BJ (cell line): ENCODE measurements at regions not wholly inside any gene's neighbourhood (a gene's known extent, or its start where the extent isn't known, plus 50 kb on each side); places are given as distances from the start of the nearest gene placed in this dataset.
"Not testable (repeated sequence)": the region's sequence is repeated elsewhere in the genome, so short reads cannot be mapped to it uniquely, and the experiment has no call there.

Experiments
- CTCF ChIA-PET: fragments of 350-600 bp; formaldehyde crosslinking; extraction: SDS; loops from one replicate; lab custom pipeline; 2021; ENCODE audit warnings: antibody characterized with exemption, inconsistent platforms; lab: Yijun Ruan, JAX
- POLR2A ChIA-PET: fragments of 300-600 bp; sonication (Branson Sonifier 250); formaldehyde crosslinking; extraction: SDS; loops from one replicate; lab custom pipeline; 2021; ENCODE audit warnings: antibody characterized with exemption; lab: Charles Lee
- DNase-seq: peaks from one replicate; pipeline ENCODE4 v3.0.0-alpha.2; 2011; ENCODE audit warnings: low read depth
- H3K27me3 ChIP-seq: 2 replicates; pipeline ENCODE4 v1.6.0; 2011; ENCODE audit warnings: low read length; ENCODE audit not compliant: control insufficient read depth, insufficient read depth
- H3K36me3 ChIP-seq: 2 replicates; pipeline ENCODE4 v1.5.1; 2011; ENCODE audit warnings: low read length; ENCODE audit not compliant: control insufficient read depth, insufficient read depth
- H3K4me3 ChIP-seq: 2 replicates; pipeline ENCODE4 v1.5.1; 2011; ENCODE audit warnings: low read depth, mild to moderate bottlenecking, control low read depth, low read length
- TF ChIP-seq, protein P1 (sequence below): IDR thresholded peaks from 2 replicates; pipeline ENCODE4 v1.5.1; 2011; ENCODE audit warnings: low read depth, mild to moderate bottlenecking, control low read depth, inconsistent platforms, low read length, moderate library complexity; ENCODE audit not compliant: insufficient read depth

DNA sequence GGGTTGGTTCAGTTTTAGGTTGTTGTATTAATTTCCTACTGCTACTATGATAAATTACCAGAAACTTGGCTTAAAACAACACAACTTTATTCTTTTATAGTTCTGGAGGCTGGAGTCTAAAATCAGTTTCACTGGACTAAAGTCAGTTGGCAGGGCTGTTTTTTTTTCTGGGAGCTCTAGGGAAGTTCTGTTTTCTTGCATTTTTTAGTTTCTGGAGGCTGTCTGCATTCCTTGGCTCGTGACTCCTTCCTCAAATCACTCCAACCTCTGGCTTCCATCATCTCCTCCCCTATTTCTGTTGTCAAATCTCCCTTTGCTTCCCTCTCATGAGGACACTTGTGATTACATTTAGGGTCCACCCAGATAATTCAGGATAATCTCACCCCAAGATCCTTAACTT is 51.3 kb upstream of the SUB1 start:
- no peak overlapping the region for H3K4me3 ChIP-seq
- ChIA-PET CTCF (interaction anchor here (0.6 kb wide), 1 partner anchor 252 kb away, joined by 3 read pairs; no protein-coding TSS in a partner anchor), POLR2A (no interaction called here)
- TF ChIP-seq, protein P1, sequence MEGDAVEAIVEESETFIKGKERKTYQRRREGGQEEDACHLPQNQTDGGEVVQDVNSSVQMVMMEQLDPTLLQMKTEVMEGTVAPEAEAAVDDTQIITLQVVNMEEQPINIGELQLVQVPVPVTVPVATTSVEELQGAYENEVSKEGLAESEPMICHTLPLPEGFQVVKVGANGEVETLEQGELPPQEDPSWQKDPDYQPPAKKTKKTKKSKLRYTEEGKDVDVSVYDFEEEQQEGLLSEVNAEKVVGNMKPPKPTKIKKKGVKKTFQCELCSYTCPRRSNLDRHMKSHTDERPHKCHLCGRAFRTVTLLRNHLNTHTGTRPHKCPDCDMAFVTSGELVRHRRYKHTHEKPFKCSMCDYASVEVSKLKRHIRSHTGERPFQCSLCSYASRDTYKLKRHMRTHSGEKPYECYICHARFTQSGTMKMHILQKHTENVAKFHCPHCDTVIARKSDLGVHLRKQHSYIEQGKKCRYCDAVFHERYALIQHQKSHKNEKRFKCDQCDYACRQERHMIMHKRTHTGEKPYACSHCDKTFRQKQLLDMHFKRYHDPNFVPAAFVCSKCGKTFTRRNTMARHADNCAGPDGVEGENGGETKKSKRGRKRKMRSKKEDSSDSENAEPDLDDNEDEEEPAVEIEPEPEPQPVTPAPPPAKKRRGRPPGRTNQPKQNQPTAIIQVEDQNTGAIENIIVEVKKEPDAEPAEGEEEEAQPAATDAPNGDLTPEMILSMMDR, result no peak
- no peaks in the 10 kb centered on the region for H3K36me3 ChIP-seq
- H3K27me3 ChIP-seq, result no peaks in the 10 kb centered on the region
- no peak for DNase-seq

DNA sequence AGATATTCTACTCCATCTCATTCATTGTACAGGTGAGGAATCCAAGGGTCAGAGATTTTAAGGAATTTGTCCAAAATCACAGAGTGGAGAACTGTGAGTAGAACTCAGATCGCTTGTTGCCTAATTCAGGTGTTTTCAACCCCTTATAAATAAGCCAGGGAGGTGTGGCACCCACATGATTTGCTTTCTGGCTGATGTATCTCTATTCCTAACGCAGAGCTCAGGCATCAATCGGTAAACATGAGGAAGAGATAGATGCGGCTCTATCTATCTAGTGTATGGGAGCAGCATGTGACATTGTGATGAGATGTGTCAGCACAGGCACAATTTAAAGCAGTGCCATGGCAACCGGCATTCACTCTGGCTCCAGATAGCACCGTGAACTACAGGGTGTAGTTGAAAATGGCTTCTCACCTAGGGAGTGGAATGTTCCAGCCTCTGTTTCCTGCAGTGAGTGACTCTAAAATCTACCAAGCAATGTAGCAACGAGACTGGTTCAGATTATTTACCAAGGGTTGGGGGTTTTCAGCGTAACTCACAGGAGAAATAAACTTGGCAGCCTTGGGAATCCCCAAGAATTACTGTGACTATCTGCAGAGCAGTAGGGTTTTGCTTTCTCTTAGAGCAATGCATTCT is 53.4 kb upstream of the SUB1 start:
- peak; percentile 17 for DNase-seq
- POLR2A ChIA-PET, result no interaction called here
- Histone ChIP-seq H3K27me3 (no peaks in the 10 kb centered on the region), H3K36me3 (no peaks in the 10 kb centered on the region), H3K4me3 (no peak overlapping the region)
- CTCF ChIA-PET, result interaction anchor here (1.6 kb wide), 1 partner anchor 42 kb away, joined by 5 read pairs; no protein-coding TSS in a partner anchor
- TF ChIP-seq, protein P1, result no peak

DNA sequence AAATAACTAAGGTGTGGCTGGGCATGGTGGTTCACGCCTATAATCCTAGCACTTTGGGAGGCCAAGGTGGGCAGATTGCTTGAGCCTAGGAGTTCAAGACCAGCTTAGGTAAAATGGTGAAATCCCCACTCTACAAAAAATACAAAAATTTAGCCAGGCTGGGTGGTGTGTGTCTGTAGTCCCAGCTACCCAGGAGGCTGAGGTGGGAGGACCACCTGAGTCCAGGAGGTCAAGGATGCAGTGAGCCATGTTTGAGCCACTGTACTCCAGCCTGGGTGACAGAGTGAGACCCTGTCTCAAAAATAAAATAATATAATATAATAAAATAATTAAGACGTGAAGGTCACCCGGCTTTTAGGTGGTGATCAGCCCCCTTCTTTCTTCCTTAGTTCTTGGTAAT is 58.0 kb upstream of the SUB1 start:
- H3K27me3 ChIP-seq, DNase-seq, H3K4me3 ChIP-seq, POLR2A ChIA-PET, H3K36me3 ChIP-seq: not testable (repeated sequence)
- CTCF ChIA-PET, result interaction anchor here (1.5 kb wide), 1 partner anchor 63 kb away, joined by 5 read pairs; no protein-coding TSS in a partner anchor

DNA sequence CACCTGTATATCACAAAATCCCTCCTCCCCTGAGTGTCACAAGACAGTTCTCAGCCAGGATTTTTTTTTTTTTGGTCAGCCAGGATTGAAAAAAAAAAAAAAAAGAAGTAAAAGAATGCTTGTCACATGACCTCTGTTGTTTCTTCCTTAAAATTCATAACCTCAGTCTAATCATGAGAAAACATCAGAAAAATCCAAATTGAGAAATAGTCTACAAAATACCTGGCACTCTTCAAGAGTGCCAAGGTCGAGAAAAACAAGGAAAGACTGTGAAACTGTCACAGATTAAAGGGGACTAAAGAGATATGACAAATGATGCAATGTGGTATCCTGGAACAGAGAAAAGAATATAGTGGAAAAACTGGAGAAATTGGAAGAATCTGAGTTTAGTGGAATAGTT is 58.5 kb upstream of the SUB1 start:
- ChIA-PET CTCF (interaction anchor here (1.5 kb wide), 1 partner anchor 63 kb away, joined by 5 read pairs; no protein-coding TSS in a partner anchor), POLR2A (no interaction called here)
- H3K36me3 ChIP-seq, result no peaks in the 10 kb centered on the region
- H3K4me3 ChIP-seq, result no peak overlapping the region
- DNase-seq, result no peak
- TF ChIP-seq, protein P1, result no peak
- no peaks in the 10 kb centered on the region for H3K27me3 ChIP-seq

DNA sequence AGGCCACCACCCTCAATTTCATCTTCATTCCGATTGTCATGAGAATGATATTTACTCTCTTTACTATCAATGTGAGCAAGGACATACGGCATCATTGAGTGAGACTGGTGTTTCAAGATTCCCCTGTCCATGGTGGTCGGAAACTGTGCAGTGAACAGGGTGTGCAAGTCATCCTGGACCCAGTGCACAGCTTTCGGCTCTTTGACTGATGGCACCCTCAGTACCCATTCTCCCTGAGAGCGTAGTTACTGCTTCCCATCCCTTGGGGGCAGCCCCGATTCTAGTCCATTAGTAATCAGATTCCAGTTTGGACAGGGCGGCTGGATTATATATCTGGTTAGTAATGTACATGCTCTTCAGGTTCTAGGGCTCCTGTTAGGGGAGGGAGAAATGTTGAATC is 61.7 kb upstream of the SUB1 start:
- CTCF ChIA-PET, result no interaction called here
- POLR2A ChIA-PET, result no interaction called here
- TF ChIP-seq, protein P1, result no peak
- Histone ChIP-seq H3K4me3 (no peak overlapping the region), H3K36me3 (no peaks in the 10 kb centered on the region), H3K27me3 (no peaks in the 10 kb centered on the region)
- DNase-seq, result no peak
